ENCODE measurements at regions not wholly inside any gene's neighbourhood (a gene's known extent, or its start where the extent isn't known, plus 50 kb on each side); places are given as distances from the start of the nearest gene placed in this dataset.

GRCh38 chr1:34518146-34518699 lies 236.6 kb upstream of the GJB5 start:
- TF ChIP-seq EP300 (IDR thresholded peaks at IDR 0.05): no peak
- TF ChIP-seq CTCF (IDR thresholded peaks at IDR 0.05): no peak
- TF ChIP-seq POLR2AphosphoS5 (IDR thresholded peaks at IDR 0.05): no peak
- no peak for TF ChIP-seq POLR2A (IDR thresholded peaks at IDR 0.05; ENCODE audit: low read depth)

All from esophagus muscularis mucosa (tissue), 4 donors.